H9 (cell line): ENCODE measurements at regions not wholly inside any gene's neighbourhood (a gene's known extent, or its start where the extent isn't known, plus 50 kb on each side); places are given as distances from the start of the nearest gene placed in this dataset.

ENCODE experiments used
- DNase-seq: peaks from one replicate; pipeline ENCODE4 v3.0.0-alpha.2; 2017
- H2AFZ ChIP-seq: one replicate; pipeline ENCODE4 v1.6.1; 2013; ENCODE audit warnings: mild to moderate bottlenecking, low read length, control low read depth, moderate library complexity
- H2AK5ac ChIP-seq: 2 replicates; pipeline ENCODE4 v1.6.1; 2013; ENCODE audit warnings: low read length, control low read depth, mixed read lengths; ENCODE audit not compliant: insufficient read length
- H2BK120ac ChIP-seq: one replicate; pipeline ENCODE4 v1.6.1; 2013; ENCODE audit warnings: low read depth, mild to moderate bottlenecking, low read length, control low read depth, inconsistent platforms; ENCODE audit not compliant: poor library complexity, severe bottlenecking
- H2BK12ac ChIP-seq: 2 replicates; pipeline ENCODE4 v1.6.1; 2013; ENCODE audit warnings: low read length, control low read depth, mixed read lengths, low read depth; ENCODE audit not compliant: insufficient read length
- H2BK15ac ChIP-seq: 2 replicates; pipeline ENCODE4 v1.6.1; 2013; ENCODE audit warnings: low read depth, low read length, control low read depth
- H2BK20ac ChIP-seq: one replicate; pipeline ENCODE4 v1.6.1; 2013; ENCODE audit warnings: low read depth, mild to moderate bottlenecking, low read length, control low read depth, inconsistent platforms; ENCODE audit not compliant: poor library complexity, severe bottlenecking
- H2BK5ac ChIP-seq: 2 replicates; pipeline ENCODE4 v1.6.1; 2013; ENCODE audit warnings: low read length, control low read depth, mixed read lengths; ENCODE audit not compliant: insufficient read length
- H3K14ac ChIP-seq: 2 replicates; pipeline ENCODE4 v1.6.1; 2013; ENCODE audit warnings: low read length, control low read depth; ENCODE audit not compliant: insufficient read depth
- H3K18ac ChIP-seq: 2 replicates; pipeline ENCODE4 v1.6.1; 2013; ENCODE audit warnings: low read depth, mild to moderate bottlenecking, mixed read lengths, low read length, control low read depth; ENCODE audit not compliant: insufficient read length
- H3K23ac ChIP-seq: 2 replicates; pipeline ENCODE4 v1.6.1; 2013; ENCODE audit warnings: low read length, control low read depth, mixed read lengths, low read depth; ENCODE audit not compliant: insufficient read length
- H3K23me2 ChIP-seq: 2 replicates; pipeline ENCODE4 v1.6.1; 2013; ENCODE audit warnings: low read depth, mild to moderate bottlenecking, mixed read lengths, low read length, control low read depth; ENCODE audit not compliant: insufficient read length, poor library complexity, severe bottlenecking
- H3K27ac ChIP-seq: 2 replicates; pipeline ENCODE4 v1.5.1; 2013; ENCODE audit warnings: low read length, control low read depth, mixed read lengths, low read depth; ENCODE audit not compliant: insufficient read length
- H3K27me3 ChIP-seq: 2 replicates; pipeline ENCODE4 v1.6.1; 2013; ENCODE audit warnings: low read length, control low read depth, inconsistent platforms; ENCODE audit not compliant: insufficient read depth
- H3K4ac ChIP-seq: 2 replicates; pipeline ENCODE4 v1.6.1; 2013; ENCODE audit warnings: low read depth, mild to moderate bottlenecking, control low read depth, inconsistent platforms, low read length, moderate library complexity
- H3K4me1 ChIP-seq: 2 replicates; pipeline ENCODE4 v1.6.1; 2013; ENCODE audit warnings: low read length, control low read depth, inconsistent platforms; ENCODE audit not compliant: insufficient read depth
- H3K4me2 ChIP-seq: 2 replicates; pipeline ENCODE4 v1.6.1; 2013; ENCODE audit warnings: low read length, control low read depth, mixed read lengths; ENCODE audit not compliant: insufficient read length, insufficient read depth
- H3K56ac ChIP-seq: 2 replicates; pipeline ENCODE4 v1.6.1; 2013; ENCODE audit warnings: low read depth, mild to moderate bottlenecking, mixed read lengths, low read length, control low read depth; ENCODE audit not compliant: insufficient read length
- H3K79me1 ChIP-seq: 2 replicates; pipeline ENCODE4 v1.6.1; 2013; ENCODE audit warnings: low read depth, mild to moderate bottlenecking, moderate library complexity, low read length, control low read depth, inconsistent platforms; ENCODE audit not compliant: insufficient read depth, poor library complexity, severe bottlenecking
- H3K79me2 ChIP-seq: 2 replicates; pipeline ENCODE4 v1.6.1; 2013; ENCODE audit warnings: low read length, control low read depth, inconsistent platforms; ENCODE audit not compliant: insufficient read depth
- H3K9ac ChIP-seq: 2 replicates; pipeline ENCODE4 v1.6.1; 2013; ENCODE audit warnings: low read length, control low read depth, mixed read lengths; ENCODE audit not compliant: insufficient read length; ENCODE audit errors: extremely low read depth
- H3K9me3 ChIP-seq: one replicate; pipeline ENCODE4 v1.6.1; 2013; ENCODE audit warnings: low read depth, low read length, inconsistent platforms; ENCODE audit not compliant: control insufficient read depth
- H3T11ph ChIP-seq: one replicate; pipeline ENCODE4 v1.6.1; 2013; ENCODE audit warnings: mild to moderate bottlenecking, low read length, control low read depth, inconsistent platforms
- H4K20me1 ChIP-seq: one replicate; pipeline ENCODE4 v1.6.1; 2013; ENCODE audit not compliant: control insufficient read depth, insufficient read length, insufficient read depth
- H4K5ac ChIP-seq: 2 replicates; pipeline ENCODE4 v1.6.1; 2013; ENCODE audit warnings: low read depth, mild to moderate bottlenecking, mixed read lengths, low read length, control low read depth; ENCODE audit not compliant: insufficient read length
- H4K8ac ChIP-seq: replicated peaks from 2 replicates; pipeline ENCODE4 v1.6.1; 2013; ENCODE audit warnings: low read length, control low read depth, mixed read lengths, low read depth; ENCODE audit not compliant: insufficient read length
- H4K91ac ChIP-seq: 2 replicates; pipeline ENCODE4 v1.6.1; 2013; ENCODE audit warnings: low read depth, mild to moderate bottlenecking, moderate library complexity, mixed read lengths, low read length, control low read depth; ENCODE audit not compliant: insufficient read length
- H3K27ac Mint-ChIP-seq, 3 experiments: 2 replicates in 2 of 3; 3 replicates in 1 of 3; pipeline ENCODE4 v1.8.0; 2020 to 2021; ENCODE audit warnings: mixed read lengths in 3 of 3, mild to moderate bottlenecking in 1 of 3, moderate library complexity in 1 of 3
- H3K27me3 Mint-ChIP-seq: 2 replicates; pipeline ENCODE4 v1.8.0; 2021; ENCODE audit warnings: low read depth, mild to moderate bottlenecking, moderate library complexity, mixed read lengths
- H3K36me3 Mint-ChIP-seq, 3 experiments: 2 replicates in 2 of 3; 3 replicates in 1 of 3; pipeline ENCODE4 v1.8.0; 2020 to 2021; ENCODE audit warnings: low read depth in 3 of 3, mixed read lengths in 3 of 3; ENCODE audit not compliant: insufficient read depth in 1 of 3
- H3K4me1 Mint-ChIP-seq, 2 experiments: 2 replicates each; pipeline ENCODE4 v1.8.0; 2020; ENCODE audit warnings: mixed read lengths in 2 of 2
- H3K4me3 Mint-ChIP-seq, 2 experiments: 2 replicates in 1 of 2; 3 replicates in 1 of 2; pipeline ENCODE4 v1.8.0; 2020 to 2021; ENCODE audit warnings: mild to moderate bottlenecking in 2 of 2, mixed read lengths in 2 of 2, moderate library complexity in 1 of 2
- H3K9me3 Mint-ChIP-seq, 2 experiments: 2 replicates in 1 of 2; 3 replicates in 1 of 2; pipeline ENCODE4 v1.8.0; 2020; ENCODE audit warnings: mild to moderate bottlenecking in 2 of 2, mixed read lengths in 2 of 2, moderate library complexity in 1 of 2
- WGBS: extraction: QIAGEN DNeasy Blood & Tissue Kit; methylation state at CpG from one replicate; pipeline ENCODE4 v1.1.7; 2013; ENCODE audit warnings: missing lambda C conversion rate, low lambda C conversion rate, mixed read lengths; ENCODE audit not compliant: insufficient read length; ENCODE audit errors: extremely low coverage; 5-methylcytosine and 5-hydroxymethylcytosine counted together
- TF ChIP-seq, protein P1 (sequence below): fragments of 200-600 bp; sonication (generic); conservative IDR thresholded peaks from 3 replicates; pipeline ENCODE4 v1.8.0; 2021; ENCODE audit warnings: antibody characterized with exemption, mild to moderate bottlenecking

- no peak overlapping the region for H3K56ac ChIP-seq
- Mint-ChIP-seq H3K27ac (peak overlapping the region in 1 of 3 experiments; percentile 1; a peak in 2 of 7 replicates), H3K4me1 (peaks cover 13% of the 10 kb centered on the region in 2 experiments), H3K27me3 (no peaks in the 10 kb centered on the region), H3K4me3 (no peak overlapping the region), H3K36me3 (no peaks in the 10 kb centered on the region), H3K9me3 (no peaks in the 10 kb centered on the region)
- no peak overlapping the region for H2BK5ac ChIP-seq
- peaks cover 5% of the 10 kb centered on the region; the same call in 1 of the 2 replicates for H3K4me1 ChIP-seq
- H3K4me2 ChIP-seq: no peak overlapping the region
- no peak overlapping the region for H2AFZ ChIP-seq
- H2BK120ac ChIP-seq: no peak overlapping the region
- H3K9ac ChIP-seq: no peak overlapping the region
- H3K9me3 ChIP-seq: no peaks in the 10 kb centered on the region
- no peaks in the 10 kb centered on the region for H3K23me2 ChIP-seq
- H3K27ac ChIP-seq: no peak overlapping the region
- H2AK5ac ChIP-seq: no peak overlapping the region
- no CpG with 5 or more reads among the region's 8 CpGs for WGBS
- TF ChIP-seq, protein P1, sequence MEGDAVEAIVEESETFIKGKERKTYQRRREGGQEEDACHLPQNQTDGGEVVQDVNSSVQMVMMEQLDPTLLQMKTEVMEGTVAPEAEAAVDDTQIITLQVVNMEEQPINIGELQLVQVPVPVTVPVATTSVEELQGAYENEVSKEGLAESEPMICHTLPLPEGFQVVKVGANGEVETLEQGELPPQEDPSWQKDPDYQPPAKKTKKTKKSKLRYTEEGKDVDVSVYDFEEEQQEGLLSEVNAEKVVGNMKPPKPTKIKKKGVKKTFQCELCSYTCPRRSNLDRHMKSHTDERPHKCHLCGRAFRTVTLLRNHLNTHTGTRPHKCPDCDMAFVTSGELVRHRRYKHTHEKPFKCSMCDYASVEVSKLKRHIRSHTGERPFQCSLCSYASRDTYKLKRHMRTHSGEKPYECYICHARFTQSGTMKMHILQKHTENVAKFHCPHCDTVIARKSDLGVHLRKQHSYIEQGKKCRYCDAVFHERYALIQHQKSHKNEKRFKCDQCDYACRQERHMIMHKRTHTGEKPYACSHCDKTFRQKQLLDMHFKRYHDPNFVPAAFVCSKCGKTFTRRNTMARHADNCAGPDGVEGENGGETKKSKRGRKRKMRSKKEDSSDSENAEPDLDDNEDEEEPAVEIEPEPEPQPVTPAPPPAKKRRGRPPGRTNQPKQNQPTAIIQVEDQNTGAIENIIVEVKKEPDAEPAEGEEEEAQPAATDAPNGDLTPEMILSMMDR: no peak
- H3K79me2 ChIP-seq: no peaks in the 10 kb centered on the region
- H4K5ac ChIP-seq: no peak overlapping the region
- no peak overlapping the region for H3K23ac ChIP-seq
- H3K4ac ChIP-seq: no peak overlapping the region
- H2BK15ac ChIP-seq: no peak overlapping the region
- DNase-seq: no peak
- no peak overlapping the region for H3T11ph ChIP-seq
- H4K20me1 ChIP-seq: no peaks in the 10 kb centered on the region
- no peaks in the 10 kb centered on the region for H3K27me3 ChIP-seq
- no peak overlapping the region for H2BK20ac ChIP-seq
- H4K8ac ChIP-seq: no peak overlapping the region
- no peak overlapping the region for H4K91ac ChIP-seq
- H3K79me1 ChIP-seq: no peaks in the 10 kb centered on the region
- H3K14ac ChIP-seq: no peak overlapping the region
- H2BK12ac ChIP-seq: no peak overlapping the region
- H3K18ac ChIP-seq: no peak overlapping the region
Measured at GRCh38 chr7:115805458-115805857, 225.1 kb downstream of the TFEC start.
